ENCODE measurements at regions not wholly inside any gene's neighbourhood (a gene's known extent, or its start where the extent isn't known, plus 50 kb on each side); places are given as distances from the start of the nearest gene placed in this dataset.

DNA sequence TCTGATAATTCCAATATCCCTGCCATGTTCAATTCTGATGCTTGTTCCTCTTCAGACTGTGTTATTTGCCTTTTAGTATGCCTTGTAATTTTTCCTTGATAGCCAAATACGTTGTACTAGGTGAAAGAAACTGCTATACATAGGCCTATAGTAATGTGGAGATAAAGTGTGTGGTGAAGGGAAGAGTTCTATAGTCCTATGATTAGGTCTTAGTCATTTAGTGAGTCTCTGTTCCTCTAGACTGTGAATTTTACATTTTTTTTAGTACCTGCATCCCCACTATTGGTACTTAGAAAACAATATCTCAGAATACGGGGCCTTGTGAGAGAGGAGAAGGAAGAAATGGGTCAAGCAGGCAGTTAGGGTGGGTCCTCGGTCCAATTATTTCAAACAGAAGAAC lies 59.6 kb upstream of the SEMA3E start:
- DNase-seq (ENCODE audit: insufficient read length, low spot score), result no peak
- TF ChIP-seq TAF1 (IDR thresholded peaks at IDR 0.05; ENCODE audit: low read depth, low read length) (no peak), POU2F2 (IDR thresholded peaks at IDR 0.05; ENCODE audit: low read depth, low read length) (no peak), POLR2AphosphoS5 (IDR thresholded peaks at IDR 0.05; ENCODE audit: low read depth, low read length) (no peak), SPI1 (IDR thresholded peaks at IDR 0.05; ENCODE audit: low read depth, low read length) (no peak), POLR2A (IDR thresholded peaks at IDR 0.05; ENCODE audit: low read depth, low read length) (no peak), PAX5 (IDR thresholded peaks at IDR 0.05; ENCODE audit: insufficient read depth, low read length, severe bottlenecking) (no peak)
- no peak for FAIRE-seq

DNA sequence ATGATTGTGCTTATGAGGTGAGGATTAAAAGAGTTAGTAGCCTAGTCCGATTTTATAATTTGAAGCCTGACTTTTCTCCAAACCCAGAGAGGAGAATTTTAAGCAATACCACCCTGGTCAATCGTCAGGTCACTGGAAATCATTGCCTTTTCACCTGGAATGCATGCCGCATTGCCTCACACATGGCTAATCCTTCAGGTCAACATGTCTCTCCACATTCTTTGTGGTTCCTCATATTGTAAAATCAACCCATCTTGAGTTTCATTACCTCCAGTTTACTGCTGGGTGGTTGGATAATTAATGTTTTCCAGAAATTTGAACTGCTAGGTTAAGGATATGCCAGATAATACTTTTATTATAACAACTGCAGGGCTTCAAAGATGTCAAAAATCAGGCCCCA lies 55.6 kb upstream of the SEMA3E start:
- TF ChIP-seq POLR2A (IDR thresholded peaks at IDR 0.05; ENCODE audit: low read depth, low read length), result no peak
- TF ChIP-seq POU2F2 (IDR thresholded peaks at IDR 0.05; ENCODE audit: low read depth, low read length), result no peak
- no peak for TF ChIP-seq SPI1 (IDR thresholded peaks at IDR 0.05; ENCODE audit: low read depth, low read length)
- no peak for TF ChIP-seq TAF1 (IDR thresholded peaks at IDR 0.05; ENCODE audit: low read depth, low read length)
- TF ChIP-seq POLR2AphosphoS5 (IDR thresholded peaks at IDR 0.05; ENCODE audit: low read depth, low read length), result no peak
- no peak for TF ChIP-seq PAX5 (IDR thresholded peaks at IDR 0.05; ENCODE audit: insufficient read depth, low read length, severe bottlenecking)
- DNase-seq (ENCODE audit: insufficient read length, low spot score) (no peak), FAIRE-seq (no peak)

DNA sequence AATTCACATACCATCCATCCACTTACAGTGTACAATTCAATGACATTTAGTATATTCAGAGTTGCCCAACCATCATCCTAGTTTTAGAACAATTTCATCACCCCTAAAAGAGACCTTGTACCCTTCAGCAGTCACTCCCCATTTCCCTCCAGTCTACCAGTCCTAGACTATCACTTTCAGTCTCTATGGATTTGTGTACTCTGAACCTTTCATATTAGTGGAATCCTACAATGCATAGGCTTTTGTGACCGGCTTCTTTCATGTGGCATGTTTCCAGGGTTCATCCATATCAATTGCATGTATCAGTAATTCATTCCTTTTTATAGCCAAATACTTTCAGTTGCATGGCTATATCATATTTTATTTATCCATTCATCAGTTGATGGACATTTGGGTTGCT lies 53.5 kb upstream of the SEMA3E start:
- TF ChIP-seq SPI1 (IDR thresholded peaks at IDR 0.05; ENCODE audit: low read depth, low read length) (no peak), POLR2A (IDR thresholded peaks at IDR 0.05; ENCODE audit: low read depth, low read length) (no peak), POU2F2 (IDR thresholded peaks at IDR 0.05; ENCODE audit: low read depth, low read length) (no peak), POLR2AphosphoS5 (IDR thresholded peaks at IDR 0.05; ENCODE audit: low read depth, low read length) (no peak), PAX5 (IDR thresholded peaks at IDR 0.05; ENCODE audit: insufficient read depth, low read length, severe bottlenecking) (no peak), TAF1 (IDR thresholded peaks at IDR 0.05; ENCODE audit: low read depth, low read length) (no peak)
- no peak for FAIRE-seq
- DNase-seq (ENCODE audit: insufficient read length, low spot score), result no peak

DNA sequence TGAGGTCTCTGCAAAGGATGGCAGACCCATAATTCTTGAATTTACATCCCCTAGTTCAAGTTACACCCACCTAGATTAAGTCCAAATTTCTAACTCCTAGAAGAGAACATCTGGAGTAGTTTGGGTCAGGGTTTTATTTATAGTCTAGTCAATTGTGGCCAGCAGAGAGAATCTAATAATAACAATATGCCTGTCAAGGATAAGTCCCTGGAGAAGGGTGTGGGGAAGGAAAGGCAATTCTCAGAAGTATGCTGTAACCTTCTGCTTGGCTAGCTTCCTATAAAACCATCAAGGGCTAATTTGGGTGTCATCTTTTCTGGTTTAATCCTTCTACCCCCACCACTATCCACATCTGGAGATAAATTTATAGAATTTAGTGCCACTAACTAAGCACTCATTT lies 52.8 kb upstream of the SEMA3E start:
- FAIRE-seq (no peak), DNase-seq (ENCODE audit: insufficient read length, low spot score) (no peak)
- TF ChIP-seq PAX5 (IDR thresholded peaks at IDR 0.05; ENCODE audit: insufficient read depth, low read length, severe bottlenecking) (no peak), POU2F2 (IDR thresholded peaks at IDR 0.05; ENCODE audit: low read depth, low read length) (no peak), POLR2AphosphoS5 (IDR thresholded peaks at IDR 0.05; ENCODE audit: low read depth, low read length) (no peak), SPI1 (IDR thresholded peaks at IDR 0.05; ENCODE audit: low read depth, low read length) (no peak), POLR2A (IDR thresholded peaks at IDR 0.05; ENCODE audit: low read depth, low read length) (no peak), TAF1 (IDR thresholded peaks at IDR 0.05; ENCODE audit: low read depth, low read length) (no peak)

Data from GM12891 (cell line).